MCF 10A (cell line): ENCODE measurements at regions not wholly inside any gene's neighbourhood (a gene's known extent, or its start where the extent isn't known, plus 50 kb on each side); places are given as distances from the start of the nearest gene placed in this dataset.
A peak's percentile ranks its signal among the peaks of the same experiment; 100 is the strongest.
"Not testable (repeated sequence)": the region's sequence is repeated elsewhere in the genome, so short reads cannot be mapped to it uniquely, and the experiment has no call there.

ENCODE experiments used
- BruUV-seq: library from RNA; stranded (reverse); fragments of 400-500 nt; replicated peaks from 2 replicates; lab custom pipeline; 2021; lab: Mats Ljungman, UMichigan
- CTCF ChIA-PET: fragments of 300-600 bp; sonication (Branson Sonifier 250); formaldehyde crosslinking; extraction: SDS; loops from one replicate; lab custom pipeline; 2021; ENCODE audit warnings: antibody characterized with exemption, inconsistent platforms; lab: Yijun Ruan, JAX
- POLR2A ChIA-PET: fragments of 300-600, 350-650 bp; sonication (Branson Sonifier 250); formaldehyde crosslinking; extraction: SDS; loops from one replicate; lab custom pipeline; 2020; ENCODE audit warnings: antibody characterized with exemption, inconsistent platforms; lab: Yijun Ruan, JAX
- DNase-seq: peaks from one replicate; pipeline ENCODE4 v3.0.0-alpha.2; 2018; ENCODE audit not compliant: unreplicated experiment
- H3K27ac Mint-ChIP-seq: one replicate; pipeline ENCODE4 v1.8.0; 2022; ENCODE audit warnings: mild to moderate bottlenecking, low read depth, mixed read lengths; ENCODE audit not compliant: unreplicated experiment
- H3K27me3 Mint-ChIP-seq: one replicate; pipeline ENCODE4 v1.8.0; 2022; ENCODE audit warnings: mixed read lengths; ENCODE audit not compliant: insufficient read depth, unreplicated experiment
- H3K36me3 Mint-ChIP-seq: one replicate; pipeline ENCODE4 v1.8.0; 2022; ENCODE audit warnings: mild to moderate bottlenecking, moderate library complexity, mixed read lengths; ENCODE audit not compliant: insufficient read depth, unreplicated experiment
- H3K4me1 Mint-ChIP-seq: one replicate; pipeline ENCODE4 v1.8.0; 2022; ENCODE audit warnings: mixed read lengths; ENCODE audit not compliant: insufficient read depth, unreplicated experiment
- H3K4me3 Mint-ChIP-seq: one replicate; pipeline ENCODE4 v1.8.0; 2022; ENCODE audit warnings: mild to moderate bottlenecking, moderate library complexity, mixed read lengths; ENCODE audit not compliant: unreplicated experiment
- H3K9me3 Mint-ChIP-seq: one replicate; pipeline ENCODE4 v1.8.0; 2022; ENCODE audit warnings: mixed read lengths; ENCODE audit not compliant: unreplicated experiment
- CTCF ChIP-seq: fragments of 200-600 bp; IDR thresholded peaks from one replicate; pipeline ENCODE4 v1.8.0; 2022; ENCODE audit warnings: antibody characterized with exemption, mild to moderate bottlenecking; ENCODE audit not compliant: unreplicated experiment
- intact Hi-C: fragments of 100-400 bp; cut with micrococcal nuclease; formaldehyde crosslinking; loops from 2 replicates; pipeline ENCODE4 v1.14.1; 2022

GRCh38 chr7:145729691-145730090 lies 386.9 kb upstream of the CNTNAP2 start:
- Mint-ChIP-seq H3K4me1 (peaks cover 16% of the 10 kb centered on the region), H3K9me3 (no peaks in the 10 kb centered on the region), H3K27me3 (peaks cover 35% of the 10 kb centered on the region), H3K4me3 (no peak overlapping the region), H3K27ac (peak overlapping the region; percentile 36), H3K36me3 (no peaks in the 10 kb centered on the region)
- ChIA-PET POLR2A (interaction anchor here (0.6 kb wide), 3 partner anchors 26 to 262 kb away, joined by 3 to 4 read pairs (median 3); no protein-coding TSS in a partner anchor), CTCF (interaction anchor here (0.6 to 0.7 kb wide), 2 partner anchors 66 to 800 kb away, joined by 3 to 7 read pairs; no protein-coding TSS in a partner anchor)
- no TSS peak for BruUV-seq
- intact Hi-C loops: no loop called here
- TF ChIP-seq CTCF: no peak
- peak; percentile 14 for DNase-seq

- no peak for DNase-seq
- no peaks in the 10 kb centered on the region for H3K9me3 Mint-ChIP-seq
- TF ChIP-seq CTCF: no peak
- CTCF ChIA-PET: no interaction called here
- BruUV-seq: no TSS peak
- H3K4me1 Mint-ChIP-seq: no peaks in the 10 kb centered on the region
- H3K36me3 Mint-ChIP-seq: no peaks in the 10 kb centered on the region
- H3K4me3 Mint-ChIP-seq: no peak overlapping the region
- POLR2A ChIA-PET: no interaction called here
- H3K27me3 Mint-ChIP-seq: peaks cover 32% of the 10 kb centered on the region
- intact Hi-C loops: no loop called here
- H3K27ac Mint-ChIP-seq: no peak overlapping the region
Measured at GRCh38 chr7:145718129-145718528, 398.5 kb upstream of the CNTNAP2 start.

GRCh38 chr7:145700488-145700887 lies 416.1 kb upstream of the CNTNAP2 start:
- Mint-ChIP-seq H3K27me3 (peaks cover 14% of the 10 kb centered on the region), H3K4me3 (no peak overlapping the region), H3K36me3 (no peaks in the 10 kb centered on the region), H3K9me3 (no peaks in the 10 kb centered on the region), H3K4me1 (no peaks in the 10 kb centered on the region), H3K27ac (no peak overlapping the region)
- POLR2A ChIA-PET: no interaction called here
- TF ChIP-seq CTCF: no peak
- CTCF ChIA-PET: no interaction called here
- BruUV-seq: no TSS peak
- intact Hi-C loops: no loop called here
- DNase-seq: no peak

GRCh38 chr7:145698526-145699262 lies 417.9 kb upstream of the CNTNAP2 start:
- intact Hi-C loops: loop anchor here (1.0 kb wide), 1 partner anchor 20 kb away; no protein-coding TSS in a partner anchor

GRCh38 chr7:145697412-145698107 lies 419.0 kb upstream of the CNTNAP2 start:
- BruUV-seq, H3K4me1 Mint-ChIP-seq, H3K4me3 Mint-ChIP-seq, H3K27me3 Mint-ChIP-seq, H3K36me3 Mint-ChIP-seq, H3K9me3 Mint-ChIP-seq, DNase-seq, CTCF ChIA-PET, intact Hi-C loops, H3K27ac Mint-ChIP-seq, POLR2A ChIA-PET: not testable (repeated sequence)

More at GRCh38 chr7:145698526-145699262, 417.9 kb upstream of the CNTNAP2 start:
- no TSS peak for BruUV-seq
- H3K4me1 Mint-ChIP-seq: no peaks in the 10 kb centered on the region
- no peaks in the 10 kb centered on the region for H3K36me3 Mint-ChIP-seq
- no peak overlapping the region for H3K4me3 Mint-ChIP-seq
- H3K9me3 Mint-ChIP-seq: no peaks in the 10 kb centered on the region
- ChIA-PET POLR2A (no interaction called here), CTCF (no interaction called here)
- H3K27me3 Mint-ChIP-seq: no peaks in the 10 kb centered on the region
- peak; percentile 3 for DNase-seq
- H3K27ac Mint-ChIP-seq: no peak overlapping the region
- TF ChIP-seq CTCF: no peak
